Transverse colon (tissue), 4 donors: ENCODE measurements at regions not wholly inside any gene's neighbourhood (a gene's known extent, or its start where the extent isn't known, plus 50 kb on each side); places are given as distances from the start of the nearest gene placed in this dataset.

Source experiments
- DNase-seq: peaks from one replicate; pipeline ENCODE4 v3.0.0-alpha.2; 2019
- H3K27ac ChIP-seq, 4 donors: fragments of 200-600 bp; sonication (generic); 2 replicates each; pipeline ENCODE4 v1.5.1; 2016 to 2018; ENCODE audit warnings: inconsistent platforms in 4 of 4
- H3K27me3 ChIP-seq: fragments of 200-600 bp; sonication (generic); 2 replicates; pipeline ENCODE4 v1.5.1; 2017; ENCODE audit warnings: inconsistent platforms
- H3K36me3 ChIP-seq, 4 donors: fragments of 200-600 bp; sonication (generic); 2 replicates each; pipeline ENCODE4 v1.5.1; 2017 to 2019; ENCODE audit warnings: inconsistent platforms in 4 of 4
- H3K4me1 ChIP-seq, 4 donors: fragments of 200-600 bp; sonication (generic); 2 replicates each; pipeline ENCODE4 v1.5.1; 2017 to 2020; ENCODE audit warnings: inconsistent platforms in 4 of 4
- H3K4me3 ChIP-seq, 4 donors: fragments of 200-600 bp; sonication (generic); 1 replicate in 1 of 4; 2 replicates in 3 of 4; pipeline versions ENCODE4 v1.5.1 to v1.6.1; 2017 to 2019; ENCODE audit warnings: inconsistent platforms in 4 of 4
- H3K9me3 ChIP-seq, 2 donors: fragments of 200-600 bp; sonication (generic); 2 replicates each; pipeline ENCODE4 v1.5.1; 2017 to 2019; ENCODE audit warnings: inconsistent platforms in 2 of 2
- CTCF ChIP-seq, 5 experiments: fragments of 200-600 bp in 3 of 5; fragments of 450-650 bp in 2 of 5; sonication (generic) in 3 of 5; IDR thresholded peaks; 1 replicate in 2 of 5; 2 replicates in 3 of 5; pipeline ENCODE4 v1.5.1; 2016 to 2017; ENCODE audit warnings: antibody characterized with exemption in 5 of 5, inconsistent platforms in 3 of 5, mild to moderate bottlenecking in 2 of 5, moderate library complexity in 1 of 5
- EP300 ChIP-seq: sonication (generic); formaldehyde crosslinking; IDR thresholded peaks from one replicate; pipeline ENCODE4 v1.6.1; 2017; ENCODE audit warnings: antibody characterized with exemption, low read depth
- POLR2A ChIP-seq: fragments of 450-650 bp; IDR thresholded peaks from one replicate; pipeline ENCODE4 v1.6.1; 2016; ENCODE audit warnings: antibody characterized with exemption, mild to moderate bottlenecking, moderate library complexity
- POLR2AphosphoS5 ChIP-seq, 3 donors: sonication (generic); formaldehyde crosslinking; IDR thresholded peaks; one replicate each; pipeline ENCODE4 v1.6.1; 2016; ENCODE audit warnings: antibody characterized with exemption in 3 of 3
- WGBS, 2 donors: methylation state at CpG; one replicate each; pipeline ENCODE4 v1.1.5; 2018; ENCODE audit warnings: low coverage in 1 of 2; 5-methylcytosine and 5-hydroxymethylcytosine counted together
- in situ Hi-C, 4 donors: fragments of 200-750 bp; cut with MboI; loops; one replicate each; pipeline versions ENCODE4 v1.15.0 to v1.15.1; 2017; ENCODE audit warnings: low sequenced_read_pairs in 3 of 4, low pct_ligation_motif_present in 1 of 4, low pct_unique_long_range_greater_than_20kb in 1 of 4
- intact Hi-C: fragments of 100-400 bp; cut with DNase I; formaldehyde crosslinking; loops from one replicate; pipeline ENCODE4 v1.15.1; 2023; ENCODE audit warnings: low total_unique reads

- H3K27me3 ChIP-seq = no peaks in the 10 kb centered on the region
- intact Hi-C loops (no loop called here), in situ Hi-C loops (no loop called here)
- TF ChIP-seq POLR2AphosphoS5 (IDR thresholded peaks at IDR 0.05) (no peak), CTCF (IDR thresholded peaks at IDR 0.05) (no peak), POLR2A (no peak), EP300 (no peak)
- H3K4me1 ChIP-seq = no peaks in the 10 kb centered on the region
- no peak overlapping the region for H3K27ac ChIP-seq
- H3K4me3 ChIP-seq = no peak overlapping the region
- H3K36me3 ChIP-seq = no peaks in the 10 kb centered on the region
- no peak for DNase-seq
- peaks cover 4 to 13% of the 10 kb centered on the region in 2 donors for H3K9me3 ChIP-seq
- WGBS, 2 donors = 42 to 56% methylated on average over 2 of the region's 2 CpGs
Observed at GRCh38 chr12:61161961-61162360, 1098.2 kb upstream of the USP15 start.

- TF ChIP-seq EP300 (no peak), CTCF (IDR thresholded peaks at IDR 0.05) (no peak), POLR2AphosphoS5 (IDR thresholded peaks at IDR 0.05) (no peak), POLR2A (no peak)
- Histone ChIP-seq H3K4me1 (no peaks in the 10 kb centered on the region), H3K36me3 (no peaks in the 10 kb centered on the region), H3K27ac (no peak overlapping the region), H3K9me3 (no peaks in the 10 kb centered on the region), H3K4me3 (no peak overlapping the region), H3K27me3 (no peaks in the 10 kb centered on the region)
- whole genome bisulfite sequencing, 2 donors = 79 to 90% methylated on average over 2 to 18 of the region's 18 CpGs
- intact Hi-C loops = no loop called here
- no peak for DNase-seq
- in situ Hi-C loops = no loop called here
Observed at GRCh38 chr12:61188801-61189595, 1071.2 kb upstream of the USP15 start.

- Histone ChIP-seq H3K27ac (no peak overlapping the region), H3K4me3 (no peak overlapping the region), H3K27me3 (no peaks in the 10 kb centered on the region), H3K36me3 (no peaks in the 10 kb centered on the region), H3K9me3 (no peaks in the 10 kb centered on the region), H3K4me1 (no peaks in the 10 kb centered on the region)
- WGBS, 2 donors = 59 to 75% methylated on average over 3 of the region's 3 CpGs
- intact Hi-C loops = no loop called here
- no peak for DNase-seq
- TF ChIP-seq POLR2AphosphoS5 (IDR thresholded peaks at IDR 0.05) = no peak
- TF ChIP-seq EP300 = no peak
- no peak for TF ChIP-seq CTCF (IDR thresholded peaks at IDR 0.05)
- TF ChIP-seq POLR2A = no peak
- in situ Hi-C loops = no loop called here
Observed at GRCh38 chr12:61213646-61214045, 1046.6 kb upstream of the USP15 start.

- TF ChIP-seq EP300 (no peak), CTCF (IDR thresholded peaks at IDR 0.05) (no peak), POLR2A (no peak), POLR2AphosphoS5 (IDR thresholded peaks at IDR 0.05) (no peak)
- H3K4me3 ChIP-seq = no peak overlapping the region
- H3K27ac ChIP-seq = no peak overlapping the region
- no peaks in the 10 kb centered on the region for H3K36me3 ChIP-seq
- DNase-seq = no peak
- in situ Hi-C loops (no loop called here), intact Hi-C loops (no loop called here)
- no peaks in the 10 kb centered on the region for H3K4me1 ChIP-seq
- 88 to 91% methylated on average over 2 to 4 of the region's 4 CpGs for WGBS, 2 donors
- H3K9me3 ChIP-seq = no peaks in the 10 kb centered on the region
- no peaks in the 10 kb centered on the region for H3K27me3 ChIP-seq
Observed at GRCh38 chr12:61220337-61220736, 1039.9 kb upstream of the USP15 start.
